ENCODE measurements at regions not wholly inside any gene's neighbourhood (a gene's known extent, or its start where the extent isn't known, plus 50 kb on each side); places are given as distances from the start of the nearest gene placed in this dataset.

- no peaks in the 10 kb centered on the region for H3K36me3 ChIP-seq
- no peaks in the 10 kb centered on the region for H3K27me3 ChIP-seq (replicated peaks; ENCODE audit: insufficient read depth)
- intact Hi-C loops (cut with DNase I), result no loop called here
- no peak overlapping the region for H3K4me3 ChIP-seq
- no peaks in the 10 kb centered on the region for H3K4me1 ChIP-seq (replicated peaks)
- H3K27ac ChIP-seq, result no peak overlapping the region
- no peak for DNase-seq (ENCODE audit: low spot score)
- 86% methylated on average over 1 of the region's 1 CpG for WGBS
- no peak for TF ChIP-seq POLR2AphosphoS5 (IDR thresholded peaks at IDR 0.05)
- TF ChIP-seq CTCF (IDR thresholded peaks at IDR 0.05), result no peak
- no peak for TF ChIP-seq POLR2A (IDR thresholded peaks at IDR 0.05)
- H3K9me3 ChIP-seq, result no peaks in the 10 kb centered on the region
Observed at GRCh38 chr5:33231214-33231710, 209.5 kb upstream of the TARS1 start.

- TF ChIP-seq POLR2A (IDR thresholded peaks at IDR 0.05) (no peak), CTCF (IDR thresholded peaks at IDR 0.05) (no peak), POLR2AphosphoS5 (IDR thresholded peaks at IDR 0.05) (no peak)
- H3K27me3 ChIP-seq (replicated peaks; ENCODE audit: insufficient read depth), result no peaks in the 10 kb centered on the region
- no peak overlapping the region for H3K27ac ChIP-seq
- intact Hi-C loops (cut with DNase I), result no loop called here
- DNase-seq (ENCODE audit: low spot score), result no peak
- H3K9me3 ChIP-seq, result no peaks in the 10 kb centered on the region
- H3K36me3 ChIP-seq, result no peaks in the 10 kb centered on the region
- H3K4me1 ChIP-seq (replicated peaks), result no peaks in the 10 kb centered on the region
- 68% methylated on average over 4 of the region's 4 CpGs for WGBS
- H3K4me3 ChIP-seq, result no peak overlapping the region
Observed at GRCh38 chr5:33231935-33232334, 208.8 kb upstream of the TARS1 start.

DNA sequence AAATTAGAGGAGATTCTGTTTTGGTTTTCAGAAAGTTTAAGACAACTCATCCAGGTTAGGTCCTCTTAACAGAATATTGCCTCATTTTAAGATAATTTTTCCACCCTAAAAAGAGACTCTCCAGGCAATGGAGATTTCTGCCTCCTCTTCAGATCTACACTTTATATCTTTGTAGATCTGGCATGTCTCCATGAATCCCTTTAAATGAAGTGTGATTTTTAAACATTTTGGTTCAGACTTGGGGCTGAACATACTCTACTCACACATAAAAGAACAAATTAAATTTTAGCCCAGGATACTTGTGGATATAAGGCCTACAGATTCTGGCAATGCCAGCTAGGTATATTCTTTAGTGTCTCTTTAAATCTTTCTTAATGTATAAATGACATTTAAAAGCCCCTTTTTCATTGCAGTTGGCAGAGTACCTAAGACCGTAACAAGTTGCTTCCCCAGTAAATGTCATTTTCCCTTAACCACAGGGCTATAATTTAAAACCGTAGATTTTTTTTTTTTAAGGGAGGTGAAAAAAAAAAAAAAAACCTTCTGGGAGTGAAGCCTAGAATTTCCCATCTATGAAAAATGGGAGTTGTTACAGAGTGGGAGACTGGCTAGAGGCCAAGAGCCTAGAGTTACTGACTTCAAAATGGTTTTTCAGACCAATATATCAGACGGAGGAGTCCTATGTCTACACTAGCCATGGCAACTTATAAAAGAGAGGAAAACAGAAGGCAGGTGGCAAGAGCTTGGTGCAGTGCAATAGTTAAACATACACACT, 207.8 kb upstream of the TARS1 start:
- no peak overlapping the region for H3K4me3 ChIP-seq
- H3K4me1 ChIP-seq (replicated peaks), result no peaks in the 10 kb centered on the region
- H3K27ac ChIP-seq, result no peak overlapping the region
- intact Hi-C loops (cut with DNase I), result no loop called here
- no peak for TF ChIP-seq POLR2A (IDR thresholded peaks at IDR 0.05)
- TF ChIP-seq CTCF (IDR thresholded peaks at IDR 0.05), result no peak
- no peak for TF ChIP-seq POLR2AphosphoS5 (IDR thresholded peaks at IDR 0.05)
- 12% methylated on average over 3 of the region's 3 CpGs for WGBS
- no peak for DNase-seq (ENCODE audit: low spot score)
- no peaks in the 10 kb centered on the region for H3K27me3 ChIP-seq (replicated peaks; ENCODE audit: insufficient read depth)
- H3K9me3 ChIP-seq, result no peaks in the 10 kb centered on the region
- no peaks in the 10 kb centered on the region for H3K36me3 ChIP-seq

- Histone ChIP-seq H3K4me1 (replicated peaks) (no peaks in the 10 kb centered on the region), H3K4me3 (no peak overlapping the region), H3K9me3 (no peaks in the 10 kb centered on the region), H3K36me3 (no peaks in the 10 kb centered on the region), H3K27ac (no peak overlapping the region), H3K27me3 (replicated peaks; ENCODE audit: insufficient read depth) (no peaks in the 10 kb centered on the region)
- 89% methylated on average over 4 of the region's 4 CpGs for WGBS
- TF ChIP-seq POLR2A (IDR thresholded peaks at IDR 0.05) (no peak), CTCF (IDR thresholded peaks at IDR 0.05) (no peak), POLR2AphosphoS5 (IDR thresholded peaks at IDR 0.05) (no peak)
- intact Hi-C loops (cut with DNase I), result no loop called here
- no peak for DNase-seq (ENCODE audit: low spot score)
Observed at GRCh38 chr5:33235304-33235703, 205.5 kb upstream of the TARS1 start.

DNA sequence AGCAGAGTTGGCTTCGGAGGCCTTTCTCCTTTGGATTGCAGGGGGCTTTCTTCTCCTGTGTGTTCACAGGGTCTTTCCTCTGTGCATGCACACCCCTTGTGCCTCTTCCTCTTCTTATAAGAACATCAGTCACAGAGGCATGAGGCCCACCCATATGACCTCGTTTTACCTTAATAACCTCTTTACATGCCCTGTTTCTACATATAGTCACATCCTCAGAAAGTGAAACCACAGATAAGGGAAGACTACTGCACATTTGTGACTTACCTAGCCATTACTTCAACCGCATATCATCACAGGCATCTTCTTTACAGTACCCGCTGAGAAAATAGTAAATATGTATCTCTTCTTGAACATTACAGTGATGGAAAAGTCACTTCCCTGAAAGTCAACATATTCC, 204.9 kb upstream of the TARS1 start:
- H3K9me3 ChIP-seq, result no peaks in the 10 kb centered on the region
- no peak for TF ChIP-seq CTCF (IDR thresholded peaks at IDR 0.05)
- TF ChIP-seq POLR2AphosphoS5 (IDR thresholded peaks at IDR 0.05), result peak; percentile 19
- 83% methylated on average over 4 of the region's 4 CpGs for WGBS
- H3K4me1 ChIP-seq (replicated peaks), result no peaks in the 10 kb centered on the region
- H3K27ac ChIP-seq, result peak overlapping the region in 1 of 2 donors; percentile 12
- intact Hi-C loops (cut with DNase I), result no loop called here
- no peak overlapping the region for H3K4me3 ChIP-seq
- H3K27me3 ChIP-seq (replicated peaks; ENCODE audit: insufficient read depth), result no peaks in the 10 kb centered on the region
- no peaks in the 10 kb centered on the region for H3K36me3 ChIP-seq
- no peak for DNase-seq (ENCODE audit: low spot score)
